ENCODE measurements at regions not wholly inside any gene's neighbourhood (a gene's known extent, or its start where the extent isn't known, plus 50 kb on each side); places are given as distances from the start of the nearest gene placed in this dataset.

DNA sequence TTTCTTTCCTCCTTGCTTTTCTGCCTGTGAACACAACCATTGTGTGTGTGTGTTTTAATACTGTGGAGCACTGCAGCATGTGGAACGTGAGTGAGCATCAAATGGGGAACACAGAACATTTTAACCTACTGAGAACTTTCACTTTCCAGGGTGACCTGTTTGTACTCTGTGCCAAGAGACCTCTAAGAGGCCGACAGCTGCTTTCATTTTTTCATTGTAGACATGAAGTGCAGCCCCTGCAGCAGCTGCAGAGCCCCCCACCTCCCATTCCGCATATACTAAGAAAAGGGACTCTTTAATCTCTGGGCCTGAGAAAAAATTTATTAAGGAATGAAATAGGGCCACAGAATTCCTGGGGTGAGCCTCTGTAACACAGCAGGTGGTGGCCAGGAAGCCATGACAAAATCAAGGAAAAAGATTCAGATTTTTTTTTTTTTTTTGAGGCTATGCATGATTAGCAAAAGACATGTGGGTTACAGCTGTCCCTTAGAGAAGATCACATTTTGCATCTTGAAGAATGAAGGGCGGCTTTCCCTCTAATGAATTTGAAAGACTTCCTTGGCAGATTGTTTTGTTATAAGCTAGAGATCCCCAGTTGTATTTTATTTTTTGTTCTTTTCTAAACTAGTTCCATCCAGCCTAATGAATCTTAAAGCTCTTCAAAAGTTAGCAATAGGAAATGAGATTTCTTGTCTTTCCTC lies 503.4 kb downstream of the CD109 start:
- no peaks in the 10 kb centered on the region for H3K4me1 ChIP-seq
- no peak overlapping the region for H3K27ac ChIP-seq
- no peaks in the 10 kb centered on the region for H3K27me3 ChIP-seq
- H3K9me3 ChIP-seq: no peaks in the 10 kb centered on the region
- 75 to 77% methylated on average over 4 of the region's 4 CpGs for WGBS, 2 donors
- no peak for DNase-seq
- no peak overlapping the region for H3K4me3 ChIP-seq
- no peak for TF ChIP-seq EP300 (IDR thresholded peaks at IDR 0.05)
- TF ChIP-seq POLR2AphosphoS5 (IDR thresholded peaks at IDR 0.05): no peak
- TF ChIP-seq CTCF (IDR thresholded peaks at IDR 0.05): no peak
- TF ChIP-seq POLR2A (IDR thresholded peaks at IDR 0.05): no peak
- no peak for ATAC-seq (ENCODE audit: low FRiP score in 2 of 2)
- no peaks in the 10 kb centered on the region for H3K36me3 ChIP-seq

DNA sequence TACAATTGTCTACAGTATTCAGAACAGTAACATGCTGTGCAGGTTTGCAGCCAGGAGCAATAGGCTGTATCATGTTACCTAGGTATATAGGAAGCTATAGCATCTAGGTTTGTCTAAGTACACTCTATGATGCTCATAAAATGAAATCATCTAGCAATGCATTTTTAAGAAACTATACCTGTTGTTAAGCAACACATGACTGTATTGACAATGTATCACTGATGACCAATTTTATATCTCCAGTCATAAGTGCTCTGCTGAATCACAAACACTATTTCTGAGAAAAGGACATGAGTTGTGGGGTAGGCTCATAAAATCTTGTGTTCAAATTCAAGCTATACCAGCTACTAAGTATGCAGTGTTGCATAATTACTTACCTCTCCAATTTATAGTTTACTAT lies 501.3 kb downstream of the CD109 start:
- H3K27me3 ChIP-seq: no peaks in the 10 kb centered on the region
- H3K27ac ChIP-seq: no peak overlapping the region
- no peaks in the 10 kb centered on the region for H3K9me3 ChIP-seq
- H3K4me1 ChIP-seq: no peaks in the 10 kb centered on the region
- H3K4me3 ChIP-seq: no peak overlapping the region
- ATAC-seq (ENCODE audit: low FRiP score in 2 of 2) (no peak), DNase-seq (no peak)
- no peaks in the 10 kb centered on the region for H3K36me3 ChIP-seq
- TF ChIP-seq POLR2A (IDR thresholded peaks at IDR 0.05) (no peak), EP300 (IDR thresholded peaks at IDR 0.05) (no peak), POLR2AphosphoS5 (IDR thresholded peaks at IDR 0.05) (no peak), CTCF (IDR thresholded peaks at IDR 0.05) (no peak)

DNA sequence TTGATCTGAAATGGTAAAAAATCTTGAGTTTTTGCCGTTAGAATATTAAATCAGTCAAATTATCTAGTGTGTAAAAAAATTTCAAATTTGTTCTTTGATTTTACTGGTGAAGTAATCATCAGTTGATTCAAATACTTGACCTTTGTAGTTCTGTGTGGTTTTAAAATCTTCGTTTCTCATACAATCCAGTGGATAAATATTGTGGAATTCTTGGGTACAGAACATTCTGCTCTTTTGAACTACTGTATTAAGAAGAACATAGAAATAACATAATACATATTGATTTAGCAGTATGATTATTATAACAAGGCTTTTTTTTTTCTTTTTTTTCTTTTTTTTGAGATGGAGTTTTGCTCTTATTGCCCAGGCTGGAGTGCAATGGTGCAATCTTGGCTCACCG lies 491.8 kb downstream of the CD109 start:
- Histone ChIP-seq H3K27ac (no peak overlapping the region), H3K4me3 (no peak overlapping the region), H3K36me3 (no peaks in the 10 kb centered on the region), H3K4me1 (no peaks in the 10 kb centered on the region), H3K9me3 (no peaks in the 10 kb centered on the region), H3K27me3 (no peaks in the 10 kb centered on the region)
- ATAC-seq (ENCODE audit: low FRiP score in 2 of 2) (no peak), DNase-seq (no peak)
- WGBS, 2 donors: 89% methylated on average over 3 of the region's 3 CpGs
- TF ChIP-seq POLR2A (IDR thresholded peaks at IDR 0.05) (no peak), EP300 (IDR thresholded peaks at IDR 0.05) (no peak), CTCF (IDR thresholded peaks at IDR 0.05) (no peak), POLR2AphosphoS5 (IDR thresholded peaks at IDR 0.05) (no peak)

DNA sequence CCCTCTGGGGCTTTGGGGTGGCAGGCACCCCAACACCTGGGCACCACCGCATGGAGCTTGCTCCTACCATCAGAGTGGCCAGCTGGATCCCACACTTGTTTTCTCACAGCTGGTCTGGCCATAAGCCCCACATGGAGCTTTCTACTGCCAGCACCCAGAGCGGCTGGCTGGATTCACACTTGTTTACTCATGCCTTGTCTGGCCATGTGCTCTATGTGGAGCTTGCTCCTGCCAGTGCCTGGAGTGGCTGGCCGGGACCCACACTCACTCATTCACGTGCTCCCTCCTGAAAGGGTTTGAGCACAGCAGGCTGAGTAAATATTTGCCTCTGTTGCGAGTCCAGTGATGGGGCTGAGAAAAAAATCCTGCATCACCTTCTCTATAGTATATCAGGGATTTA lies 487.0 kb downstream of the CD109 start:
- H3K27ac ChIP-seq: no peak overlapping the region
- H3K36me3 ChIP-seq: no peaks in the 10 kb centered on the region
- no peak overlapping the region for H3K4me3 ChIP-seq
- no peaks in the 10 kb centered on the region for H3K27me3 ChIP-seq
- DNase-seq (peak in 1 of 2 donors; percentile 1), ATAC-seq (ENCODE audit: low FRiP score in 2 of 2) (peak in 1 of 2 donors; percentile 24)
- WGBS, 2 donors: 41 to 51% methylated on average over 4 to 5 of the region's 5 CpGs
- H3K4me1 ChIP-seq: no peaks in the 10 kb centered on the region
- no peak for TF ChIP-seq POLR2A (IDR thresholded peaks at IDR 0.05)
- no peak for TF ChIP-seq CTCF (IDR thresholded peaks at IDR 0.05)
- no peak for TF ChIP-seq EP300 (IDR thresholded peaks at IDR 0.05)
- H3K9me3 ChIP-seq: no peaks in the 10 kb centered on the region

- Histone ChIP-seq H3K36me3 (no peaks in the 10 kb centered on the region), H3K4me1 (no peaks in the 10 kb centered on the region), H3K9me3 (no peaks in the 10 kb centered on the region), H3K27me3 (no peaks in the 10 kb centered on the region), H3K4me3 (no peak overlapping the region), H3K27ac (no peak overlapping the region)
- no peak for TF ChIP-seq EP300 (IDR thresholded peaks at IDR 0.05)
- TF ChIP-seq POLR2AphosphoS5 (IDR thresholded peaks at IDR 0.05): no peak
- TF ChIP-seq CTCF (IDR thresholded peaks at IDR 0.05): no peak
- no peak for TF ChIP-seq POLR2A (IDR thresholded peaks at IDR 0.05)
- no peak for ATAC-seq (ENCODE audit: low FRiP score in 2 of 2)
- no peak for DNase-seq
These were observed 485.5 kb downstream of the CD109 start for GRCh38 chr6:74181471-74181870.

All from upper lobe of left lung (tissue), 6 donors.